Uterus (tissue), 3 donors: ENCODE measurements at regions not wholly inside any gene's neighbourhood (a gene's known extent, or its start where the extent isn't known, plus 50 kb on each side); places are given as distances from the start of the nearest gene placed in this dataset.
"Not testable (repeated sequence)": the region's sequence is repeated elsewhere in the genome, so short reads cannot be mapped to it uniquely, and the experiment has no call there.

Experiments
- DNase-seq, 2 donors: peaks; one replicate each; pipeline ENCODE4 v3.0.0-alpha.2; 2019 to 2020
- H3K27ac ChIP-seq, 2 donors: fragments of 200-600 bp; sonication (generic); 1 replicate in 1 of 2; 2 replicates in 1 of 2; pipeline ENCODE4 v1.5.1; 2016 to 2018
- H3K27me3 ChIP-seq, 2 donors: fragments of 200-600 bp; sonication (generic); one replicate each; pipeline ENCODE4 v1.5.1; 2018 to 2019; ENCODE audit warnings: control low read depth in 1 of 2
- H3K36me3 ChIP-seq, 2 donors: fragments of 200-600 bp; sonication (generic); one replicate each; pipeline ENCODE4 v1.5.1; 2019; ENCODE audit warnings: control low read depth in 1 of 2
- H3K4me1 ChIP-seq, 2 donors: fragments of 200-600 bp; sonication (generic); one replicate each; pipeline ENCODE4 v1.5.1; 2018 to 2019; ENCODE audit warnings: control low read depth in 1 of 2
- H3K4me3 ChIP-seq, 2 donors: fragments of 200-600 bp; sonication (generic); 1 replicate in 1 of 2; 2 replicates in 1 of 2; pipeline ENCODE4 v1.5.1; 2018 to 2019; ENCODE audit warnings: mild to moderate bottlenecking in 1 of 2
- H3K9me3 ChIP-seq, 2 donors: fragments of 200-600 bp; sonication (generic); one replicate each; pipeline ENCODE4 v1.5.1; 2019; ENCODE audit warnings: control low read depth in 1 of 2
- CTCF ChIP-seq, 4 experiments: fragments of 200-600 bp in 2 of 4; fragments of 450-650 bp in 2 of 4; sonication (generic) in 2 of 4; IDR thresholded peaks; one replicate each; pipeline ENCODE4 v1.5.1; 2016 to 2019; ENCODE audit warnings: antibody characterized with exemption in 4 of 4, mild to moderate bottlenecking in 2 of 4, moderate library complexity in 1 of 4
- POLR2A ChIP-seq, 2 donors: fragments of 450-650 bp; IDR thresholded peaks; one replicate each; pipeline ENCODE4 v1.6.1; 2016; ENCODE audit warnings: antibody characterized with exemption in 2 of 2, mild to moderate bottlenecking in 1 of 2, moderate library complexity in 1 of 2
- intact Hi-C: fragments of 100-400 bp; cut with DNase I; formaldehyde crosslinking; loops from one replicate; pipeline ENCODE4 v1.15.1; 2023; ENCODE audit warnings: low total_unique reads
- donor health status: DM: yes; HTN: yes; CAD: no.

GRCh38 chr18:47701134-47701533 is 229.3 kb downstream of the SMAD2 start:
- no peaks in the 10 kb centered on the region for H3K36me3 ChIP-seq
- DNase-seq = no peak
- H3K4me1 ChIP-seq = no peaks in the 10 kb centered on the region
- intact Hi-C loops = no loop called here
- no peaks in the 10 kb centered on the region for H3K9me3 ChIP-seq
- no peak overlapping the region for H3K27ac ChIP-seq
- no peak overlapping the region for H3K4me3 ChIP-seq
- H3K27me3 ChIP-seq = no peaks in the 10 kb centered on the region
- TF ChIP-seq POLR2A (IDR thresholded peaks at IDR 0.05) = no peak
- no peak for TF ChIP-seq CTCF (IDR thresholded peaks at IDR 0.05)

GRCh38 chr18:47696870-47697269 is 233.6 kb downstream of the SMAD2 start:
- no peak for DNase-seq
- intact Hi-C loops = no loop called here
- no peaks in the 10 kb centered on the region for H3K36me3 ChIP-seq
- no peaks in the 10 kb centered on the region for H3K9me3 ChIP-seq
- H3K27me3 ChIP-seq = no peaks in the 10 kb centered on the region
- H3K4me3 ChIP-seq = no peak overlapping the region
- H3K4me1 ChIP-seq = no peaks in the 10 kb centered on the region
- no peak overlapping the region for H3K27ac ChIP-seq
- TF ChIP-seq CTCF (IDR thresholded peaks at IDR 0.05) = no peak
- TF ChIP-seq POLR2A (IDR thresholded peaks at IDR 0.05) = no peak

- Histone ChIP-seq H3K36me3 (no peaks in the 10 kb centered on the region), H3K4me1 (no peaks in the 10 kb centered on the region), H3K27me3 (no peaks in the 10 kb centered on the region), H3K27ac (no peak overlapping the region), H3K4me3 (no peak overlapping the region), H3K9me3 (no peaks in the 10 kb centered on the region)
- intact Hi-C loops = no loop called here
- no peak for DNase-seq
- TF ChIP-seq CTCF (IDR thresholded peaks at IDR 0.05) (no peak), POLR2A (IDR thresholded peaks at IDR 0.05) (no peak)
Observed at GRCh38 chr18:47691611-47692010, 238.8 kb downstream of the SMAD2 start.

- DNase-seq, H3K9me3 ChIP-seq, H3K4me3 ChIP-seq, H3K4me1 ChIP-seq, intact Hi-C loops, H3K36me3 ChIP-seq, H3K27me3 ChIP-seq, H3K27ac ChIP-seq: not testable (repeated sequence)
Observed at GRCh38 chr18:47690778-47691177, 239.7 kb downstream of the SMAD2 start.

- no peaks in the 10 kb centered on the region for H3K9me3 ChIP-seq
- no peak for DNase-seq
- no peak overlapping the region for H3K4me3 ChIP-seq
- intact Hi-C loops = no loop called here
- no peaks in the 10 kb centered on the region for H3K27me3 ChIP-seq
- no peak for TF ChIP-seq POLR2A (IDR thresholded peaks at IDR 0.05)
- H3K36me3 ChIP-seq = no peaks in the 10 kb centered on the region
- H3K27ac ChIP-seq = no peak overlapping the region
- H3K4me1 ChIP-seq = no peaks in the 10 kb centered on the region
Observed at GRCh38 chr18:47689371-47689770, 241.1 kb downstream of the SMAD2 start.

GRCh38 chr18:47686806-47687205 is 243.7 kb downstream of the SMAD2 start:
- no peak for DNase-seq
- H3K4me1 ChIP-seq = no peaks in the 10 kb centered on the region
- H3K27me3 ChIP-seq = no peaks in the 10 kb centered on the region
- no peaks in the 10 kb centered on the region for H3K36me3 ChIP-seq
- no peak overlapping the region for H3K4me3 ChIP-seq
- no peak overlapping the region for H3K27ac ChIP-seq
- no peak for TF ChIP-seq POLR2A (IDR thresholded peaks at IDR 0.05)
- TF ChIP-seq CTCF (IDR thresholded peaks at IDR 0.05) = no peak
- intact Hi-C loops = no loop called here
- H3K9me3 ChIP-seq = no peaks in the 10 kb centered on the region
